KBM-7 (cell line): ENCODE measurements at regions not wholly inside any gene's neighbourhood (a gene's known extent, or its start where the extent isn't known, plus 50 kb on each side); places are given as distances from the start of the nearest gene placed in this dataset.

Experiments used
- DNase-seq: peaks from one replicate; pipeline ENCODE4 v3.0.0-alpha.2; 2015
- in situ Hi-C: fragments of 300-500 bp; cut with MboI; formaldehyde crosslinking; loops from 2 replicates; pipeline ENCODE4 v1.14.3; 2020; ENCODE audit warnings: low sequenced_read_pairs, low pct_unique_long_range_greater_than_20kb, mixed read lengths

- in situ Hi-C loops: no loop called here
- DNase-seq: no peak
These were observed 57.3 kb upstream of the ZNF648 start for GRCh38 chr1:182118851-182119250.

GRCh38 chr1:182114627-182115023, 53.1 kb upstream of the ZNF648 start:
- DNase-seq: no peak
- in situ Hi-C loops: no loop called here

GRCh38 chr1:182113879-182114626, 52.5 kb upstream of the ZNF648 start:
- DNase-seq: no peak
- in situ Hi-C loops: no loop called here

GRCh38 chr1:182111496-182111895, 50.0 kb upstream of the ZNF648 start:
- no peak for DNase-seq
- in situ Hi-C loops: no loop called here
